Activated CD4-positive, CD25-positive, alpha-beta regulatory T cell treated with anti-CD3 and anti-CD28 coated beads, Interleukin-2, amount 50 U/mL, for 72 hours (primary cell): ENCODE measurements at regions not wholly inside any gene's neighbourhood (a gene's known extent, or its start where the extent isn't known, plus 50 kb on each side); places are given as distances from the start of the nearest gene placed in this dataset.

Experiments used
- DNase-seq: peaks from one replicate; pipeline ENCODE4 v3.0.0; 2021

- DNase-seq: no peak
Measured at GRCh38 chr3:25265284-25265683, 162.8 kb upstream of the RARB start.

GRCh38 chr3:25266677-25267076 is 161.4 kb upstream of the RARB start:
- no peak for DNase-seq

- DNase-seq: no peak
Measured at GRCh38 chr3:25272090-25272489, 156.0 kb upstream of the RARB start.

DNA sequence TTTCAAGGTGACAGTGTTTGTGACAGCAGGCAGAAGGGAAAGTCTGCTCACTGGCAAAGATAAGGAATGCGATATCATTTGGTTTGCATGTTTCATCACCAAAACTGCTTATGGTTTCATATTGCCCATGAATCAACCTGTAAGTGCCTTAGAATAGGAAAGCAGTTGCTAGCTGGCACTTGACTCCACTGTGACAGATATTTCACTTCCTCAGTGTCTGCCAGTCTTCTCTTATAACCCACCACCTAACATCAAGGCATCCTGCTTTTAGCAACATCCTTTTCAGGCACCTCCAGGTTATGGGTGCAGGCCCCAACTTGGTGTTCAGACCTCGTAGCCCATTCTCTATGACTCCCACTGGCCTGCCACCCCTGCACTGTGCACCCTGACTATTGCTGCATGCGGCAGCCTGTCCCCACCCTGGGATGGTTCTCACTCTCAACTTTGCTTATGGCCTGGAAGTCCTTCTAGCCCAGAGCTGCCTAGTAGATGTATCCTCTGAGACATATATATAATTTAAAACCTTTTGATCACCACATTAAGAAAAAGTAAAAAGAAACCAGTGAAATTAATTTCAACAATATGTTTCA is 154.4 kb upstream of the RARB start:
- DNase-seq: no peak

GRCh38 chr3:25277503-25277902 is 150.6 kb upstream of the RARB start:
- DNase-seq: no peak

DNA sequence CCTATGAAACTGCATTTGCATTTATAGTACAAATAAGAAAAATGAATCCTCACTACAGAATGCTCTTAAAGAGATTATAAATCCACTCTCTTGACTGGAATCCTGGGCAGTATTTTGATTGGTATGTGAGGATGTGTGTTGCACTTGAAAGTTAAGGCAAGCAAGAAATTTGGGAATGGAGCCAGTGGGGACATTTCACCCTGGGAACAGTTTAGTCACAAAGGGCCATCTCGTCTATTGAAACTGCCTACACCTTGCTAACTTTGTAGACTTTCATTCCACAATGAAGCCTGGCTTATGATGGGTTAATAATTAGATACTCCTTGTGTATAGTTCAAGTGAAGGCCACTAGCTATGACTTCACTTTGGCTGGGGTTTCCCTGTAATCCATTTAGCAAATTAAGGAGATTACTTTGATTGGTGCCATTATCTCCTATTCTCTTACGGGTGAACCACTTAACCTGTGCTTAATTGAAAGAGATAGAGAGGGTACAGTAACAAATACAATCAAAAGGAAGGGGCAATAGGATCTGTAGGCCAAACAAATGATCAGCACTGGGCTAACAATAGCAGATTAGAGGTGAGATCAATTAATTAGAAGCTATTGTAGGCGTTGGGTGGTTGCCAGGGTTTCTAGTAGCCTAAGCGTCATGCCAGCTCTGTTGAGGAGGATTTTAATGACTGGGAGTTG is 146.9 kb upstream of the RARB start:
- DNase-seq: no peak

- DNase-seq: no peak
Measured at GRCh38 chr3:25281732-25282126, 146.3 kb upstream of the RARB start.

GRCh38 chr3:25283613-25284012 is 144.4 kb upstream of the RARB start:
- no peak for DNase-seq

- DNase-seq: no peak
Measured at GRCh38 chr3:25284249-25284648, 143.8 kb upstream of the RARB start.

GRCh38 chr3:25287291-25287884 is 140.7 kb upstream of the RARB start:
- DNase-seq: no peak

DNA sequence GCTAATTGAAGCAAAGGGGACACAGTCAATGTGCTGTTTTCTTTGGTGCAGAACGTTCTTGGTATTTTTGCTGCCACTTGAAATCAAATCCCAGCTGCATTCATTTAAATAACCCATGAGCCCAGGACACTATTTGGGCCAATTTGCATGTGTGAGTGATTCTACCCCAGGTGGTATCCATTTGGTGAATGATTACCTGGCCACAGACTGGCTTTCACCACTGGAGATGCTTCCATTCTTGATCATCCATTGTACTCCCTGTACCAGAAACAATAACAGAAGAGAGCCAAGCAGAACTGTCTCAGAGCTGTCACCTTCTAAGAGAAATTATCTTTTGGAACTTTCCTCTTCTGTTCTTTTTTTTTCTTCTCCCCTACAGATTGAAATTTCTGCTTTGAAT is 139.7 kb upstream of the RARB start:
- DNase-seq: no peak

DNA sequence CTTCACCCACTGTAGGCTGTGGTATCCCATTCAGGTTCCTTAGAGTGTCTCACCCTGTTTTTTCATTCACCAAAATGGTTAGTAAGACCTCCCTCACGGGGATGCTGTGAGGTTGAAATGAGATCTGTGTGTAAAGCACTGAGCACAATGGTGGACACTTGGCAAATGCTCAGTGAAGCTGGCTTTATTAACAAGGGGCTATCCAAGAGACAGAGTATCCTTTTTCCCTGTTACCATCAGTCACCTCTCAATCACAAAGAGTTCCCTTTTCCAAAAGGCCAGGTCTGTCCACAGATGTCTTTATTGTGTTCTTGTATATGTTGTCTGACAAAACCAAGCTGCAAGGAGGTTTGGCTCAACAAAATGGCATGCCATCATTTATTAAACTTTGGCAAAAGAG is 138.9 kb upstream of the RARB start:
- no peak for DNase-seq

- DNase-seq: no peak
Measured at GRCh38 chr3:25289663-25290062, 138.4 kb upstream of the RARB start.

- DNase-seq: no peak
Measured at GRCh38 chr3:25291481-25291905, 136.6 kb upstream of the RARB start.

- DNase-seq: no peak
Measured at GRCh38 chr3:25292036-25292435, 136.0 kb upstream of the RARB start.

DNA sequence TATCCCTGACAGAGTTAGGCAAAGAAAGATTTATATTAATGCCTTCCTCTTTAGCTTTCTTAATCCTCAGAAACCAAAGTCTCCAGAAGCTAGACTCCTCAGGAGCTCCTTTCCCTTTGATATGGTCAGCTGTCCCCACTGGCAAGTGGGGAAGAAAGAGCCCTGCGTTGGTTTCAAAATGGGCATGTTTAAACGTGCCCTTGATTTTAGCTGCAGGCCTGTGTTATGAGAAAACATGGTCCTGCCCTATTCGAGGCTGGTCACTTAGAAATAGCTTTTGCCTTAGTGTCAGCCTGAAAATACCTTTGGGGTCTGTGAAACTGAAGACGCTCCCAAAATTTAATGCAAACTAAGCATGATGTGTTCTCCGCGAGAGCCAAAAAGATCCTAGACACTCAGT is 135.5 kb upstream of the RARB start:
- no peak for DNase-seq

DNA sequence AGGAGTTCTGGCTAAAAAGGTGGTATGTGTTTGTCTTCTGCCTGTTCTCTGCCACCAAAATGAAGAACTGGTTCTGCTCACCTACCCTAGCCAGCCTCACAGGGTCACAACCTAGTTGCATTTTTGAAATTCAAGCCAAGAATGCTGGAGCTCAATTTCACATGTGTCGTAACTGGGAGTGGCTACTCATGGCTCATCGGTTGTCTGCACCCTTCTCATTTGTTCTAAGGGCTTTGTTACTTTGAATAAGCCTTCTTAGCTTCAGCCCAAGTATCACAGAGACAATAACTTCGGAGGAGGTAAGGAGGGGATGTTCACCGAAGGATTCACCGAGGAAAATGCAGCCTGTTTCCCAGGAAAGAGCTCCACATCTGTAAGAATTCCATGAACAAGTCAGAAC is 134.3 kb upstream of the RARB start:
- DNase-seq: no peak

DNA sequence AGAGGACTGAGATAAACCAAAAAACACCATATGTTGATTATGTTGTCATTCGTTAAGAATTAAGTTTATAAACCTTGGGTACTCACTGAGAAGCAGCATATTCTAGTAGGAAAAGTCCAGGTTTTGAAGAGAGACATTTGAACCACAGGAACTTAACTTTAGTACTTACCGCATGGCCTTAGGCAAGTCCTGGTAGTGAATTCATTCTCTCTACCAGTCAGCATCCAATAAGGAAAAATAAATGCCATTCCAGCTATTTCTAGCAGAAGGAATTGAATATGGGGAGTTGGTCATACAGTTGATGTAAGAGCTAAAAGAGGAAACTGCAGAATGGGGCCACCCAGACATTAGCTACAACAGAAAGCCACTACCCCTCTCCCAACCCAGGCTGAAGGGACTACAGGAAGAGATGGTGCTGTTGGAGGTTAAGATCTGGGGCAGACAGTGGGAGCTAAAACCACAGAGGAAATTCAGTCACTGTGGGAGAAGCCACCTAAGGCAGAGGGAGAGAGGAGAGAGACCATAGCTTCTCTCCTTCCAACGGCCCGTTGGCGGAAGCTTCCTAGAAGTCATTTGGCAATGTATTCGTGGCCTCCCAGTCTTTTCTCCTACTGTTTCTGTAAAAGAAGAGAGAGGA is 133.8 kb upstream of the RARB start:
- no peak for DNase-seq

DNA sequence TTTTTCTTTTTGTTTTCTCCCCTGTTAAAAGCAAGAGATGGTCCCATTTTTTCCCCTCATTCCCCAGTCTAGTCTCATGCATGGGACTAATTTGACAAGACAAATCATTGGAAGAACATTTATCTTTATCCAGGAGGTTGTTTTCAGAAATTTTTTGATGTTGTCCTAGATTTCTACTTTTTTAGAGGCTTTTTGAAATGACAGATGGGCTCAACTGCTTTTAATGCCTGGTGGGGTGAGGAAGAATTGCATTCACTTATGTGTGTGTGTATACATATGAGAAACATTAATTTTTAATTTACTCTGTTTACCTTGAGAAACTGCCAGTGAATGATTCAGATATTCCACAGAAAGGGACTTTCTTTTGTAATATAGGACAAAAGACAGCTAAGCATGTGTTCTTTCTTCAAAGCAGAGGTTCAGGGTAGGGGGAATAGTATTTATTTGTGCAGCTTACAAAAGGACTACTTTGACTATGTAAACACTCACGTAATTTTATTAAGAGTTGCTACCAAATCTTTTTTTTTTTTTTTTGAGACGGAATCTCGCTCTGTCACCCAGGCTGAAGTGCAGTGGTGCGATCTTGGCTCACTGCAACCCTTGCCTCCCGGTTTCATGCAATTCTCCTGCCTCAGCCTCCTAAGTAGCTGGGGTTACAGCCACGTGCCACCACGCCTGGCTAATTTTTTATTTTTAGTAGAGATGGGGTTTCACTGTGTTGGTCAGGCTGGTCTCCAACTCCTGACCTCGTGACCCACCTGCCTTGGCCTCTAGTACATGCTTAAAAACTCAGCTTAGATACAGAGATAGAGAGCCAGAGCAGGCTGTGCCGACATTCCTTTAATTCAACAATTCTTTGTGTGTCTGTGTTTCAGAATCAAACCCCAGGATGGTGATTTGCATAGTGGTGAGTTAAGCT is 130.1 kb upstream of the RARB start:
- no peak for DNase-seq

GRCh38 chr3:25300141-25300540 is 127.9 kb upstream of the RARB start:
- no peak for DNase-seq

GRCh38 chr3:25304916-25305315 is 123.1 kb upstream of the RARB start:
- DNase-seq: no peak

DNA sequence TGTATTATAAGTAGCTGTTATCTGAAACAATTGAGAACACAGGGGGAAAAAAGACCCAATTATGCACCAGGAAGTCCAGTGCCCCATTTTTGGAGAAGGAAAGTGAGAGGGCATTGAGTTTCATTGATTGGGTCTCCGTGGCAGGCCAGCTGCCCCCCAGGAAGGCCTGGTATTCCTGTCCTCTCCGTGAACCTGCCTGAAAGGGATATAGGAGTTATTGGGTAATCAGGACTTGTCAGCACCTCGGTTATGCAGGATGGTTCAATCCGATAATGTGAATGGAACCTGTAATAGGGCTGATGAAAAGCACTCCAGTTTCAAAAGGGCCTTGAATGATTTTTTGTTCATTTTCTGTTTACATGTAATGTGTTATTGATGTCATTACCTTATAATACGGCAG is 122.0 kb upstream of the RARB start:
- no peak for DNase-seq

- no peak for DNase-seq
Measured at GRCh38 chr3:25306705-25307104, 121.4 kb upstream of the RARB start.
